Activated T-helper 1 cell treated with anti-CD3 and anti-CD28 coated beads, Interleukin-12 subunit alpha, Interleukin-12 subunit beta, Interleukin-2, Interleukin-4 antibody, amounts not matched to agents 30 ng/mL and 10 ng/mL and 1 ng/mL, durations not matched to agents 14 hours and 24 hours and 36 hours (primary cell): ENCODE measurements at regions not wholly inside any gene's neighbourhood (a gene's known extent, or its start where the extent isn't known, plus 50 kb on each side); places are given as distances from the start of the nearest gene placed in this dataset.

Source experiments
- DNase-seq: peaks from one replicate; pipeline ENCODE4 v3.0.0; 2021; ENCODE audit warnings: low spot score
- H3K27ac Mint-ChIP-seq: one replicate; pipeline ENCODE4 v1.8.0; 2021; ENCODE audit warnings: mild to moderate bottlenecking, mixed read lengths
- H3K27me3 Mint-ChIP-seq: one replicate; pipeline ENCODE4 v1.8.0; 2022; ENCODE audit warnings: mild to moderate bottlenecking, moderate library complexity, mixed read lengths; ENCODE audit not compliant: insufficient read depth
- H3K36me3 Mint-ChIP-seq: one replicate; pipeline ENCODE4 v1.8.0; 2021; ENCODE audit warnings: low read depth, mixed read lengths
- H3K4me1 Mint-ChIP-seq: one replicate; pipeline ENCODE4 v1.8.0; 2021; ENCODE audit warnings: low read depth, mixed read lengths
- H3K4me3 Mint-ChIP-seq: one replicate; pipeline ENCODE4 v1.8.0; 2021; ENCODE audit warnings: mild to moderate bottlenecking, moderate library complexity, mixed read lengths
- H3K9me3 Mint-ChIP-seq: one replicate; pipeline ENCODE4 v1.8.0; 2021; ENCODE audit warnings: mixed read lengths
- intact Hi-C: fragments of 100-400 bp; cut with micrococcal nuclease; formaldehyde crosslinking; loops from one replicate; pipeline ENCODE4 v1.15.1; 2024

DNA sequence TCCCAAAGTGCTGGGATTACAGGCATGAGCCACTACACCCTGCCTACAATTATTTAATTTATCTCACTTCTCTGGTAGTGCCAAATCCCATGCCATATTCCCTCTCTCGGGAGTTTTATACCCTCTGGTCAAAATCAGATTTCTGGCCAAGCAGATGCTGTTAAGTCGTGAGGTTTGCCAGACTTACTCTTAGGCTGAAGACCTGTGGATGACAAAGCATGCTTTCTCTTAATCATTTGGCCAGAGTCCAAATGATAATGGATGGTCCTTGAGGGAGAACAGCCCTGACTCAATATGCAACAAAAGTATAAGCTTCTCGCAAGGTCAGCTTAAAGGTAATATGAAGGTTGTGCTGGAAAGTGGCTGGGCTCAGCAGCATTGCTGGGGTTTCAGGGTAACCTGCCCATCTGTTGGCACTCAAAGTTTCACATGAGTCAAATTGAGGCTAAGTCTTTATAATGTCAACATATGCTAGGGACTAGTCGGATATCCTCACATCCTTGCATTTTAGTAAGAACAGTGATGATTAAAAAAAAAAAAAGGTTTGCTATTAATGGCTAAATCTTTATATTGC lies 280.1 kb downstream of the KIF4B start:
- H3K36me3 Mint-ChIP-seq, result no peaks in the 10 kb centered on the region
- DNase-seq, result no peak
- no peak overlapping the region for H3K27ac Mint-ChIP-seq
- no peaks in the 10 kb centered on the region for H3K27me3 Mint-ChIP-seq
- no peak overlapping the region for H3K4me3 Mint-ChIP-seq
- H3K9me3 Mint-ChIP-seq, result peaks cover 5% of the 10 kb centered on the region
- intact Hi-C loops, result no loop called here
- no peaks in the 10 kb centered on the region for H3K4me1 Mint-ChIP-seq

DNA sequence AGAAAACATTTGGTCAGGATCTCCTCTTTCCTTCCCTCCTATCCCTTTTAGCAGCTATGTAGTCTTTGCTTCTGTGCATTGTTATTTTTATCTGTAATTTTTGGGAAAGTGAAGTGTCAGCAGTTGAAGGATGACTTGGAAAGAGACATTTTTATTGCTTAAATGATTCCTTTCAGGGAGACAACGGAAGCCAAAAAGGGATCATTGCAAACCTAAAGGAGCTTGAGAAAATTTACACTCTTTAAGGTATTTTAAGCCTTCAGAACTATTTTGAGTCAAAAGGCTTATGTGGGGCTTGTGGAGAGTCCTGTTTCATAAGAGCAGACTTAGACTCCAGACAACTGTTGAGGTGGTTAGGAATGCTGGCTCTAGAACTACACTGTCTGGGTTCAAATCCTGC lies 281.6 kb downstream of the KIF4B start:
- no peaks in the 10 kb centered on the region for H3K27me3 Mint-ChIP-seq
- no peak overlapping the region for H3K27ac Mint-ChIP-seq
- intact Hi-C loops, result no loop called here
- no peaks in the 10 kb centered on the region for H3K36me3 Mint-ChIP-seq
- no peaks in the 10 kb centered on the region for H3K4me1 Mint-ChIP-seq
- peaks cover 5% of the 10 kb centered on the region for H3K9me3 Mint-ChIP-seq
- H3K4me3 Mint-ChIP-seq, result no peak overlapping the region
- no peak for DNase-seq

DNA sequence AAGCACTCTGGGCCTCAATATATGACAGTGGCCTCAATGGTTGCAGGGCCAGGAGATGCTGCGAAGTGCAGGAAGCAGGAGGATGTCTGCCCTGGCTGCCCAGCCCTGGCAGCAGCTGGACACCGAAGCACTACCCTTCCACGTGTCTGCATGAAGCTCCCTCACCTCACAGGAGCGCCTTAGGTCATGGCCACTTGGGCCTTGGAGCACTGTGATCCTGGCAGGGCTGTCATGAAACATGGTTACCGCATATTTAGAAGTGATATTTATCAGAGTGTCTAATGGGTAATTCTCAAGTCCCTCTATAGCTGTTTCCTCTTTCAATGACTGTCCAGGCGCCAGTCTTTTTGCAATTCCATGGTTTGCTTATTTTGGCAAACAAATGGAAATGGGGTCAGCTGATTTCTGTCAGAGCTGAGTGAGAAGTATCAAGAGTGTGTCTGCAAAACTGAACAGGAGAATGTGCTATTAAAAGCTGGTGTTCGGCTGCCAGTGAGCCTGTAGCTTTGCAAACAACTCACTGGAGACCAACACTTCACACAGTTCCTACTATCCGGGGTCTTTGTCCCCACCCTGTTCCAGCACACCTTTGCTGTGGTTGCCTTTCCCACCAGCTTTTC lies 285.9 kb downstream of the KIF4B start:
- H3K36me3 Mint-ChIP-seq, result no peaks in the 10 kb centered on the region
- no peaks in the 10 kb centered on the region for H3K4me1 Mint-ChIP-seq
- DNase-seq, result no peak
- H3K9me3 Mint-ChIP-seq, result peaks cover 5% of the 10 kb centered on the region
- no peak overlapping the region for H3K27ac Mint-ChIP-seq
- no peaks in the 10 kb centered on the region for H3K27me3 Mint-ChIP-seq
- intact Hi-C loops, result no loop called here
- H3K4me3 Mint-ChIP-seq, result no peak overlapping the region

DNA sequence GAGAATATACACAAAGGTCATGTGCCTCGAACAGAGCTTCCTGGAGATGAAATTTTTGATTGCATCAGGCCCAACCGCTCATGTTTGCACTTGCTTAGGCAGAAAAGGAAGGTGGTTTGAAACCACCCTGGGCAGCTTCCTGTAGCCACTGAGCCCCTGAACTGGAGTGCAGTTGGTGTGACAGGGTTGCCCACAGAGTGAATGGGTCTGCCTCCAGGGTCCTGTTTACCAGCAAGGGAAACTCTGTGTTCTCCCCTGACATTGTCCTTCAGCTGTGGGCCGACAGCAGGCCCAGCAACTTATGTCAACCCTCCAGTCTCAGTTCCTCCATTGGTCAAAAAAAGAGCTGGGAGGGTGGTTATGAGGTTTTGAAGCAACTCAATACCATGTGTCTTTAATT lies 289.6 kb downstream of the KIF4B start:
- DNase-seq, result no peak
- intact Hi-C loops, result no loop called here
- no peak overlapping the region for H3K4me3 Mint-ChIP-seq
- H3K27ac Mint-ChIP-seq, result no peak overlapping the region
- H3K27me3 Mint-ChIP-seq, result no peaks in the 10 kb centered on the region
- no peaks in the 10 kb centered on the region for H3K9me3 Mint-ChIP-seq
- H3K4me1 Mint-ChIP-seq, result no peaks in the 10 kb centered on the region
- no peaks in the 10 kb centered on the region for H3K36me3 Mint-ChIP-seq

DNA sequence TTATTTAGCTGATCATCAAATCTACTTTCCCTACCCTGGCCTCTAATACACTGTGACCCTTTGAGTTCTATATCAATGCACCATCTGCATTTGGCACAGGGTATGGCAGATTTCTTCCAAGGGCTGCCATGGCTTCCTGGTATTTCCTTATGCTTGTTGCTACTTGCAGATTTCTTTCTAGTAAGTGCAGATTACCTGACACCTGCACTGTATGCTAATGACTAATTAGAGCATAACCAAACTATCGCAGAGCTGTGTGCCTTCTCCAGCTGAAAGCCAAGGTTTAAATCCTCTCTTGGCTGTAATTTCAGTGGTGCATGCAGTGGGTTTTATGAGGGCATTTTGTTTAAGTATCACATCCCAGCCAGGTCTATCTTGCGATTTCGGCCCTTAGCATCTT lies 293.7 kb downstream of the KIF4B start:
- DNase-seq, result no peak
- no peak overlapping the region for H3K4me3 Mint-ChIP-seq
- no peaks in the 10 kb centered on the region for H3K36me3 Mint-ChIP-seq
- H3K27ac Mint-ChIP-seq, result no peak overlapping the region
- H3K9me3 Mint-ChIP-seq, result no peaks in the 10 kb centered on the region
- H3K4me1 Mint-ChIP-seq, result no peaks in the 10 kb centered on the region
- intact Hi-C loops, result no loop called here
- H3K27me3 Mint-ChIP-seq, result no peaks in the 10 kb centered on the region

DNA sequence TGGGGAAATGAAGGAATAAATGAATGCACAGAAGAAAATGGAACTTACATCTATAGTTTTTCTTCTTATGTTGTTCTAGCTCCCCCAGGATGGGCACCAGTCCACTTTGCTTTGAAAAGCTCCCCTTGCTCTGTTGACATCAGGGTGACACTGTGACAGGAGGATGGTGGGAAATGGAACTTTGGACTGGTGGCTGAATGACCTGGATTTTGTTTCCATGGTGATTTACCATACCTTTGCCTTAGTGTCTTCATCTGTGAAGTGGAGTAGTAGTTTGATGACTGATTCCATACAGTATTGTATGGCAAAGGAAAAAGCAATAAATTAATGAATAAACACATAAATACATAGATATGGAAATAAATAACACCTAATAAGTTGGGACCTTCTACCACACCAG lies 294.7 kb downstream of the KIF4B start:
- intact Hi-C loops, result no loop called here
- no peak for DNase-seq
- Mint-ChIP-seq H3K27me3 (no peaks in the 10 kb centered on the region), H3K36me3 (no peaks in the 10 kb centered on the region), H3K9me3 (no peaks in the 10 kb centered on the region), H3K4me3 (no peak overlapping the region), H3K27ac (no peak overlapping the region), H3K4me1 (no peaks in the 10 kb centered on the region)

DNA sequence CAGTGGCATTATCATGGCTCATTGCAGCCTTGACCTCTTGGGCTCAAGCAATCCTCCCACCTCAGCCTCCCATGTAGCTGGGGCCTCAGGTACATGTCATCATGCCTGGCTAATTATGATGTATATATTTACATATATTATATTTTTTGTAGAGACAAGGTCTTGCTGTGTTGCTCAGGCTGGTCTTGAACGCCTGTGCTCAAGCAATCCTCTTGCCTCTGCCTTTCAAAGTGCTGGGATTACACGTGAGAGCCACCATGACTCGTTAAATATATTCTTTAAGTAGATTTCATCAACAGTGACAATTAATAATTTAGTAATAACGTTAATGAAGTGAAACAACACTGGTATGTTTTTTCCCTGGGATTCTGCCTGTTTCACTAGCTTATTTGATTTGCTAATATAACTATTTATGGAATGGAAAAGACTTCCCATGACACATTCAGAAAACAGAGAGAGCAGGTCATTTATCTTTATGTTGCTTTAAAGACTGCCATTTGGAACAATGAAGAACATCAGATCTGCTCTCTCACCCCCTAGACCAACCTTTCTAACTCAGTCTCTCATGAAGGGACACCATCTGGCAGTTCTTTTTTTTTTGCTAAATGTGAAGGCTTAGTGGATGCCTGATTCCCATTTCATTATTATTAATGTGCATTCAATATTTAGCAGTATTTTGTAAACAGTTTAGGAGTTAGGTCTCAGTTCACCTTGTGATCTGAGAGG lies 295.6 kb downstream of the KIF4B start:
- Mint-ChIP-seq H3K27ac (no peak overlapping the region), H3K4me3 (no peak overlapping the region), H3K4me1 (no peaks in the 10 kb centered on the region), H3K36me3 (no peaks in the 10 kb centered on the region), H3K27me3 (no peaks in the 10 kb centered on the region), H3K9me3 (no peaks in the 10 kb centered on the region)
- intact Hi-C loops, result no loop called here
- no peak for DNase-seq

DNA sequence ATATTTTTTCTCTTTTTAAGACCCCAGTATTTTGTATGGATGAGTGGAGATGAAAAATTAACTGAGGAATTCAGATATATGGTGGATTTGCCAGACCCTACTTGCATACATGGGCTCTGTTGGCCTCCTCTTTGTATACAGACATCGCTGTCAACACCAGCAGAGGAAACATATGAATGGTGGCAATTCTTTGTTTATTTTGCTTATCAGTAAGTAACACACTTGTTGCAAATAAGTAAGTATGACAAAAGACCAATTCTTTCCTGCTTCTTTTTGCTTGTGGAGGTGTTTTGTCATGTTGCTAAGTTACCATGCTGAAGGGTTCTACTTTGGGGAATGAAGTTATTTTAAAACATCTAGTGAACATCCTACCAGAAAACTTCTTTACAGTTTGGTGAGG lies 298.2 kb downstream of the KIF4B start:
- no peaks in the 10 kb centered on the region for H3K4me1 Mint-ChIP-seq

DNA sequence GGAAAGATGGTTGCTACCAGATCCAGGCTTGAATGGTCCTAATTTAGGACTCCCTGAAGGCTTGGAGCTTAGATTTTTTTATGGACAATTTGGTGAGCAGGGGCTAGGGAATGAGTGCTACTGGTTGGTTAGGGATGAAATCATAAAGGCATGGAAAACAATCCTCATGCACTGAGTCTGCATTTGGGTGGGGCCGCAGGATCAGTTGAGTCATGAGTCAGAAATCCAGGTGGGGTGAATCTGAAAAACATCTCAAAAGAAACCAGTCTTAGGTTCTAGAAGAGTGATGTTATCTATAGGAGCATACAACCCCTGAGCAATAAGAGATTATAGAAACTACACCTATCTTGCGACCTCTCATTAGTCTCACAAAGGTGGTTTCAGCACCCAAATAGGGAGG lies 300.0 kb downstream of the KIF4B start:
- no peak overlapping the region for H3K4me3 Mint-ChIP-seq
- H3K27me3 Mint-ChIP-seq, result no peaks in the 10 kb centered on the region
- intact Hi-C loops, result no loop called here
- peaks cover under 1% of the 10 kb centered on the region for H3K9me3 Mint-ChIP-seq
- H3K4me1 Mint-ChIP-seq, result no peaks in the 10 kb centered on the region
- H3K36me3 Mint-ChIP-seq, result no peaks in the 10 kb centered on the region
- DNase-seq, result no peak
- H3K27ac Mint-ChIP-seq, result no peak overlapping the region

More for the DNA sequence above, 298.2 kb downstream of the KIF4B start:
- Mint-ChIP-seq H3K4me3 (no peak overlapping the region), H3K9me3 (no peaks in the 10 kb centered on the region), H3K27me3 (no peaks in the 10 kb centered on the region), H3K27ac (no peak overlapping the region), H3K36me3 (no peaks in the 10 kb centered on the region)
- intact Hi-C loops, result no loop called here
- no peak for DNase-seq

DNA sequence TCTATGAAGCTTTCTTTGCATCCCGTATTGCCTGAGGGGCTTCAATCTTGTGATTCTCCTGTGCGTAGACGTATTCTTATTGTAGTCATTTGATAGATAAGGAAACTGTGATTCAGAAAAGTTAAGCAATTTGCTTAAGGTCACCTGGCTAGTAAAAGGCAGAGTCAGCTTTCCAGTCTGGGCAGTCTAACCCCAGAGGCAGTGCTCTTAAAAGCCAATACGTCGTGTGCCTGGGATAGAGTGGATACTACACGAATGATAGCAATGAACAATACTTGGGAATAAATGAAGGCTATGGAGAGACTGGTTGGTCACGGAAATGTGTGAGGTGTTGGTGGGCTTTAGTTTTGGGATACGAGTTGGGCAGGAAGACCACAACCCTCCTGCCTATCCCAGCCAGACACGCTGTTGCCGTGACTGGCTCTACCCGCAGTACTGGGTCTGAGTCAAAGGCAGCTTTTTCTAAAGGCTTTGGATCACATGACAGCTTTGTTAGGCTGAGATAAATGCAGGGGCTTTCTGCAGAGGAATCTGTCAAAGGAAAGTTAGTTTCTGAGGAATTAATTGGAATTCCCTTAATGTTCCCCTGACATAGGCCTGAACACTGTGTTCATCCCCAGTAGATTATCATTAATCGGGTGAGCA lies 302.6 kb downstream of the KIF4B start:
- Mint-ChIP-seq H3K36me3 (no peaks in the 10 kb centered on the region), H3K9me3 (peaks cover 5% of the 10 kb centered on the region), H3K4me1 (no peaks in the 10 kb centered on the region), H3K4me3 (no peak overlapping the region), H3K27me3 (no peaks in the 10 kb centered on the region), H3K27ac (no peak overlapping the region)
- no peak for DNase-seq
- intact Hi-C loops, result no loop called here

DNA sequence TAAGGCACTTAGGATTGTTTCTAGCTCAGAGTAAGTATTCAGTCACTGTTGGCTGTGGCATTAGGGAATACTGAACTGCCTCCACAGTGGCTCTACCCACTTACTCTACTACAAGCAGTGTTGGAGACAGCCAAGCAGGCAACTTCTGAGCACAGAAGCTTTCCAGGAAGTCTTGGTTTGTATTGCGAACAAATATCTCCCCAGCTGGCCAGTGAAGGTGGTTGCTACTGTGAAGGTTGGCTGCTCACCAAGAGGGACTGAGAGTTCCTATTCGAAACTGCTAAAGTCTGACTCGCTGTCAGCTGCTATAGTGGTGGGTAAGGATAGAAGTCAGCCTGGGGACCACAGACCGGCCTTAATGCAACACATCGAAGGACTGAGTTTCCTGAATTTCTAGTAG lies 319.1 kb downstream of the KIF4B start:
- Mint-ChIP-seq H3K27ac (no peak overlapping the region), H3K4me1 (no peaks in the 10 kb centered on the region), H3K4me3 (no peak overlapping the region), H3K9me3 (no peaks in the 10 kb centered on the region), H3K36me3 (no peaks in the 10 kb centered on the region), H3K27me3 (no peaks in the 10 kb centered on the region)
- intact Hi-C loops, result no loop called here
- no peak for DNase-seq

DNA sequence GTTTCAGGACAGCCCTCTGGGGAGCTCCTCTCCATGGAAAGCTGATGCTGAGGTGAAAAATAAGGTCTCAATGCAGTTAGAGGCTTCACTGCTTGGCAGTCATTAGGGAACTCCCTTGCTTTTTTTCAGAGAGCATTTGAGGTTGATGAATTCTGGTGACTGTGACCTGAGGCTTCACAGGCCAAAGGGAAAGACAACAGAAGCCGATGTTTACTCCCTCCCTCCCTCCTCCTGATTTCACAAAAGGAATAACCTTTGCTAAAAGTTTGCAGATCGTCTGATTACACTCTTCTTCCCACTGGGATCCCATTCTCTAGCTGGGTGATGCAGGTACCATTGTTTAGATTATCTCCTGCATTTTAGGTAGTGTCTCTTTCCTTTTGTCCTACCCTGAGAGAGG lies 329.4 kb downstream of the KIF4B start:
- Mint-ChIP-seq H3K27ac (no peak overlapping the region), H3K9me3 (no peaks in the 10 kb centered on the region), H3K27me3 (no peaks in the 10 kb centered on the region), H3K4me3 (no peak overlapping the region), H3K36me3 (no peaks in the 10 kb centered on the region), H3K4me1 (no peaks in the 10 kb centered on the region)
- intact Hi-C loops, result no loop called here
- DNase-seq, result no peak

DNA sequence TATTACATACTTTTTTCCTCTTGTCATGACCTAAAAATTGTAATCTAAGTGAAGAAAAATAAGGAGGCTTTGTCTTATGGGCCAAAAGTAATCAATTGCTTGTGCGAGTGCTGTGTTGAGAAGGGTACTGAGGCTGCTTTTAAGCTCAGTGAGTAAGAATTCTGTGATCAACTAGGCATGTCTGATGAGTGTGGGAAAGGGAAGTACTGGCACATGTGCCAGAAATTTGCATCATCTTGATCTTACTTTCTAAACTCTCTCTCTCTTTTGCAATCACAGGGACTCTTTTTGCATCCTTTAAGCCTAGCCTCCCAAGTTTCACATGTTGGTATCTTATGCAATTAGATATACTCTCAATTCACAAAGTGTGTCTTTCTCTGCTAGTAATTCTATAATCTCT lies 329.9 kb downstream of the KIF4B start:
- Mint-ChIP-seq H3K9me3 (no peaks in the 10 kb centered on the region), H3K27me3 (no peaks in the 10 kb centered on the region), H3K4me1 (no peaks in the 10 kb centered on the region), H3K36me3 (no peaks in the 10 kb centered on the region), H3K4me3 (no peak overlapping the region), H3K27ac (no peak overlapping the region)
- intact Hi-C loops, result no loop called here
- DNase-seq, result no peak
